ENCODE measurements at regions not wholly inside any gene's neighbourhood (a gene's known extent, or its start where the extent isn't known, plus 50 kb on each side); places are given as distances from the start of the nearest gene placed in this dataset.
"Not testable (repeated sequence)": the region's sequence is repeated elsewhere in the genome, so short reads cannot be mapped to it uniquely, and the experiment has no call there.

DNA sequence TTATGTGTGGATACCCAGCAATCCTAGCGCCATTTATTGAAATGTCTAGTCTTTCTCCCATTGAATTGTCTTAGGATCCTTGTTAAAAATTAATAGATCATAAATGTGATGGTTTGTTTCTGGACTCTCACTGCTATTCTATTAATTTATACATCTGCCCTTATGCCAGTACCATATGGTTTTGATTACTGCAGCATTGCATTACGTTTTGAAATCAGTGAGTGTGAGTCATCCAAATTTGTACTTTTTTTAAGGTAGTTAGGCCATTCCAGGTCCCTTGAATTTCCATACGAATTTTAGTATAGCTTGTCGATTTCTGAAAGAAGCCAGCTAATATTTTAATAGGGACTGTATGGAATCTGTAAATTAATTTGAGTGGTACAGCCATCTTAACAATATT lies 648.6 kb upstream of the ZNF385D start:
- DNase-seq = peak; percentile 63

DNA sequence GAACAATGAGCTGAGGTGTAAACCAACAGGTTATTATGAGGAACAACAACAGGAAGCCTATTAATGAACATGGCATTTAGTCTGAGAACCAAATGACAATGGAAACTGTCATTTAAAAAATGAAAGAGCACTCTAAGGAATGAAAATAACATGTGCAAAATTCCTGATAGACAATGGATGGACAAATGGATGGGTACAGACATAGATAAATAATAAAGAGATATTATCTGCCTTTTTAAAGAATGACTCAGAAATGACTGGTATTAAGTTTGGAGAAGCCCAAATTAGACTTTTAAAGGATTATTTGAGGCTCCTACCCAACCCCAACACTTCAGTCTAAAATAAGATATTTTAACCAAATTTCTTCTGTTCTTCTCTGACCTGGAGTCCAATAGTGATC lies 650.5 kb upstream of the ZNF385D start:
- DNase-seq = no peak

DNA sequence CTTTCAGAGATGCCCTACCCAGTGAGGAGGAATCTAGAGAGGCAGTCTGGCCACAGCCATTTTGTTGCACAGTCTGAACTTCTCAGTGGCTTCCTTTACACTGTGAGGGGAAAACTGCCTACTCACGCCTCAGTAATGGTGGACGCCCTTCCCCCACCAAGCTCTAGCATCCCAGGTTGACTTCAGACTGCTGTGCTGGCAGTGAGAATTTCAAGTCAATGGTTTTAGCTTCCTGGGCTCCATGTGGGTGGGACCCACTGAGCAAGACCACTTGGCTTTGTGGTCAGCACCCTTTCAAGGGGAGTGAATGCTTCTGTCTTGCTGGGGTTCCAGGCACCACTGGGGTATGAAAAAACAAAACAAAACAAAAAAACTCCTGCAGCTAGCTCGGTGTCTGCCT lies 663.2 kb upstream of the ZNF385D start:
- DNase-seq = no peak

DNA sequence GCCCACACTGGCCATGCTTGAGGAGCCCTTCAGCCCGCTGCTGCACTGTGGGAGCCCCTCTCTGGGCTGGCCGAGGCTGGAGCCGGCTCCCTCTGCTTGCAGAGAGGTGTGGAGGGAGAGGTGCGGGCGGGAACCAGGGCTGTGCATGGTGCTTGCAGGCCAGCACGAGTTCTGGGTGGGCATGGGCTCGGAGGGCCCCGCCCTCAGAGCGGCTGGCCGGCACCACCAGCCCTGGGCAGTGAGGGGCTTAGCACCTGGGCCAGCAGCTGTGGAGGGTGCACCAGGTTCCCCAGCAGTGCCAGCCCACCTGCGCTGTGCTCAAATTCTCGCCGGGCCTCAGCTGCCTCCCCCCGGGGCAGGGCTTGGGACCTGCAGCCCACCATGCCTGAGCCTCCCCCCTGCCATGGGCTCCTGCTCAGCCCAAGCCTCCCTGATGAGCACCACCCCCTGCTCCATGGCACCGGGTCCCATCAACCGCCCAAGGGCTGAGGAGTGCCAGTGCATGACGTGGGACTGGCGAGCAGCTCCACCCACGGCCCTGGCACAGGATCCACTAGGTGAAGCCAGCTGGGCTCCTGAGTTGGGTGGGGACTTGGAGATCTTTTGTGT lies 665.9 kb upstream of the ZNF385D start:
- DNase-seq = not testable (repeated sequence)

DNA sequence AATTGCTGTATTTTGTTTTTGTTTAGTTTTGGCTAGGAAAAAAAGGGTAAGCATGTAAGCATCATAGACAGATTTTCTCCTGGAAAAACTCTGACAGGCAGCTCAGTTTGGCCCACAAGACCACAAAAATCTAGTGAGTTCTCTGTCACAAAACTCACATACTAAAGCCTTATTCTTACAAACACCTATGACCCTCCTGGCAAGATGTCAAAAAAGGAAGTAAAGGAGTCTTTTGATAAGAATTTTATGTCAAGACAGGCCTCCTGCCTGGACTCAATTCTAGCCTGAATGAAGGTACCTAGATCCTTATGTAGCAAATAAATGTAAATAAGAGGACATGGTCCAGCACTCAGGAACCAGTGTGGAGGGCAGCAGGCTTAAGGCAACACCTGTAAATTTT lies 668.3 kb upstream of the ZNF385D start:
- no peak for DNase-seq

DNA sequence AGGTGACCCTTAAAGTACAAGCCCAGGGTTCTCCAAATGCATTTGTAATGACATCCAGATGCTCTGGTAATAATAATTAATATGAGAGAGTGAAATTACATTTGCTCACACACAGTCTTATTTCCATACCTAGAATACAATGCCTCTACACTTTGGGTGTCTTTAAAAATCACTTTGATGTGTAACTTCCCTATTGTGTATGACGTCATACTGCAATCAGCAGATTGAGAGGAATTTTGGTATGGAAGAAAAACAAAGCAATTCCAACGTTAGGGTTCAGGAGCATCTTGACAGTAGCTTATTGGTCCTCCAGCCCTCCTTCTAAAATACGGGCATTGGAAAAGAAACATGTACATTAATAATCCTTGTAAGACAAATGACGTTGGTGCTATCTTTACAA lies 670.6 kb upstream of the ZNF385D start:
- no peak for DNase-seq

DNA sequence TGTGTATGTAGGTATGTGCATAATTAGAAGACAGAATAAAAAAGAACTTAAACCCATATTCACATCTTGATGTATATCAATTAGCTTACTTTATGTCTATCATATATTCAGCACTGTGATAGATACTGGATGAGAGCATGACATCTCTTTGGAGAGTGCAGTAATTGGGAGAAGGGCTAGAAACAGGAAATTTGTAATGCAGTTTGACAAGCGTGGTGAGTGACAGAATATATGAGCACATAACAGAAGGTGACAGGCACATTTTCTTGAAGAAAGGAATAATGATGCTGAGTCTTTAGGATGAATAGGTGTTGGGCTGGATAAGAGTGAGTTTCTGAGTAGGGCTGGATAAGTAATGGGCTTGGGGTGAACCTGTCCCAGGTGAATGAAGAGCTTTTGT lies 680.3 kb upstream of the ZNF385D start:
- DNase-seq = no peak

DNA sequence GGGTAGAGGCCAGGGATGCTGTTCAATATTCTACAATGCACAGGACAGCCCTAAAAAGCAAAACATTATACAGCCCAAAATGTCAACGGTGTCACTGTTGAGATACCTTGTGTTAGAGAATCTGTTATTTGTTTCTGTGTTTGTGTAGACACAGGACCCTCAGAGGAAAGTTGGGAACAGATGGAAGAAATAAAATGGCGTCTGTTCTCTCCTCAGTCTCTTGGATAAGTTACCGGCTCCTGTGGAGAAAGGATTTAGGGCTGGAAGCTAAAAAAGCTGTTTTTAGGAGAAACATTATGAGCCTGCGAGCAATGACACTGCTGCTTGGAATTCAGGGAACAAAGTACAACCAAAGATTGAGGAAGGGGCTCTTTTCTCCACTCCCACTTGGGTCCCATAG lies 688.6 kb upstream of the ZNF385D start:
- DNase-seq = no peak

DNA sequence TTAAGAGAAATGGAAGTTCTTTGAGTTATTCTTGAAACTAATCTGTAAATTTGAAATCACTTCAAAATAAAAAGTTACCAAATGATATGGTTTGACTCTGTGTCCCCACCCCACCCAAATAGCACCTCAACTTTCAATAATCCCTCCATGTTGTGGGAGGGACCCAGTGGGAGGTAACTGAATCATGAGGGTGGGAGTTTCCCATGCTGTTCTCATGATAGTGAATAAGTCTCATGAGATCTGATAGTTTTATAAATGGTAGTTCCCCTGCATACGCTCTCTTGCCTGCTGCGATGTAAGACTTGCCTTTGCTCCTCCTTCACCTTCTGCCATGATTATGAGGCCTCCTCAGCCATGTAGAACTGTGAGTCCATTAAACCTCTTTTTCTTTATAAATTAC lies 690.7 kb upstream of the ZNF385D start:
- DNase-seq = no peak

DNA sequence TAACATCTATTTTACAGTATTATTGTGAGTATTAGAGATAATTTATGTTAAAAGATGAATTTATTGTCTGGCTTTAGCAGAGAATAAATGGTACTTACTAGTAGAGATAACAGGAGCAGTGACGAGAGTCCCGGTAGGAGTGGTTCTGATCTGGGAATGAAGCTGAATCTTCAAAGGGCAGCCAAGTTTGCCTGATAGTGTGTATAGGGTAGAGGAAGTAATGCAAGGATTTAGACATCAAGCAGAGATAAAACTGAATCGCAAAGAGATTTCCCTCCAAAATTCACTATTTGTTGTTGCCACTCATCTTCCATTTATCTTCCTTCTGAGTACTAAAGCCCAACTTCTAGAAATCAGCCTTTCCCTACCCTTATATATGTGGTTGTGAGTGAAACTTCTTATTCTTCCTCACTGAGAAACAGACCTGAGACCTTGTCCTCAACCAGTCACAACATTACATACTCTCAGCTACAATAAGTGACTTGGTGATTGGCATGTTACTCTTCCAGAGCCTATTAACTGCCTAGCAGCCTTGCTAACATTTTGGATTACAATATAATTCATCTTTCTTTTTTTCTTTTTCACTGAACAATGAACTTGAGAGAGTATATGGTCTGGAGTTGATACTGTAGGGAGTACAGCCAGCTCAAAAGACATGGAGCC lies 692.7 kb upstream of the ZNF385D start:
- DNase-seq = no peak

DNA sequence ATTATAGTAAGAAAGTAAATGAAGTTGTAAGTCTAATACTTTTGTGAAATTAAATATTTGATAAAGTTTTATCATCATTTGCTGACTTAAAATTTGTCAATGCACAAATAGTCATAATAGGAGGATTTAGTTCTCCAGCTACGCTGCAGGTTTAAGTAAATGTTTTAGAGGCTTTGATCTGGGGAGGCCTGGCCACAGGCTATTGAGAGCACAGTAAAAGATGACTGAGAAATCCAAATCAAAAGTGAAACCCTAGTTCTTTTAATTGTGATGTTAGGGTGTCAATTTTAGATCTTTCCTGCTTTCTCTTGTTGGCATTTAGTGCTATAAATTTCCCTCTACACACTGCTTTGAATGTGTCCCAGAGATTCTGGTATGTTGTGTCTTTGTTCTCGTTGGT lies 694.3 kb upstream of the ZNF385D start:
- DNase-seq = not testable (repeated sequence)

DNA sequence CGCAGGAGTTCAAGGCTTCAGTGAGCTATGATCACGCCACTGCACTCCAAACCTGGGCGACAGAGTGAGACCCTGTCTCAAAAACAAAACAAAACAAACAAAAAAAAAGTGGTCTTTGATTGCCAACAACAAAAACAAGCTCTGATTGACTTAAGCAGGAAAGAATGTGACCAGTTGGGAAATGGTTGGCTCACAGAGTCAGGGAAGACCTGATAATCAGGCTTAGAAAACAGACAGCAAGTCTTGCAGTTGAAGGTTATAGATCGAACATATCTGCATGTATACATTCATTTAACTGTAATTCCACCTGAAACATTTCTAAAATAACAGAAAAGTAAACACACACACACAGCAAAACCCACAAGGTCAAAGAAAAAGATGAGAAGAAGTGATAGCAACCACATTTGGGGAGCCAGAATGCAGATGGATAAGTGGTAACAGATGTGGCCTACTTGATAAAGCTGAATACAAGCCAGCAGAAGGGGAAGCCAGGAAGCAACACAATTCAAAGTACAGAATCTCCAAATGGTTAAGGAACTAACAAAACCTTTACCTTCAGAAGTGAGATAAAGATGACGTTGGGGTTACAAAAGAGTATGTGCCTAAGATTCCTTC lies 699.9 kb upstream of the ZNF385D start:
- DNase-seq = peak; percentile 63

DNA sequence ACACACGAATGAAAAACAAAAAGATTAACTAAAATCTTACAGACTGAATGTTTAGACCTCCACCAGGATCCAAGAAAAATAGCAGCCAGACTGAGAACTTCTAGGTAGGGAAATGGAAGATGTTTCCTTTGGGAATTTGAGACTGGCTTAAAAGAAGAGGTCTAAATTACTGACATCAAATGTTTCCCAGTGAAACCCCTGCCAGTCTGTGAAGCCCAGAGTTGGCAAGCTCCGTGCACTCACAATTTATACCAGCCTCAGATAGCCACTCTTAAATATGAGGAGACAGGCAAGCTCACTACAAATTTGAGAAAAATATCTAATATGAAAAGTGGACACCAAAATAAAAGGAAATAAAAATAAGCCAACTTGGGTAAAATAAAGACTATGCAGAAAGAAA lies 700.5 kb upstream of the ZNF385D start:
- DNase-seq = no peak

DNA sequence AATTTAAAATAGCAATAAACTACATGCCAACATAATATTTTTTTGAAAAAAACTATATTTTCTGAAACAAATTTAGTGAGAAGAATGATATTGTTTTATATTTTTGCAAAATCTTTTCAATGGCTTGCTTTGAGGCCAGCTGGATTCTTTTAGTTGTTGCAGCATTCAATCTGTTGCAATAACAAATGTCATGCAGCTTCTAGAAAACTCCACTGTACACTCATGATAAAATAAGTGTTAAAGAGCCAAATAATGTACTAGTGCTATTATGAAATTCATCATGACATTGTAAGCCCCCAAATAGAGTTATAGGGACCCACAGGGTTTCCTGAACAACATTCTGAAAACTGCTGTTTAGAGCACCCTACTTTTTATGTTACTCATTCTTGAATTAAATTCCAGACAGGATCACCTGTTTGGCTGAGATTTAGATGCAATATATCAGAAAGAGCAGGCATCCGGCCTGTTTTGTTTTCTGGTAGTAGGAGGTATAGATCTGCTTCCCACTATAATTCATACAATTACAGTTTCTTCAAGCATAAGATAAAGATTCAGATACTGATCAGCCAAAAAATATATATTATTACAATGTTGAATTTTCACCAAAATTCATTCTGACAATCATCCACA lies 703.0 kb upstream of the ZNF385D start:
- DNase-seq = no peak

DNA sequence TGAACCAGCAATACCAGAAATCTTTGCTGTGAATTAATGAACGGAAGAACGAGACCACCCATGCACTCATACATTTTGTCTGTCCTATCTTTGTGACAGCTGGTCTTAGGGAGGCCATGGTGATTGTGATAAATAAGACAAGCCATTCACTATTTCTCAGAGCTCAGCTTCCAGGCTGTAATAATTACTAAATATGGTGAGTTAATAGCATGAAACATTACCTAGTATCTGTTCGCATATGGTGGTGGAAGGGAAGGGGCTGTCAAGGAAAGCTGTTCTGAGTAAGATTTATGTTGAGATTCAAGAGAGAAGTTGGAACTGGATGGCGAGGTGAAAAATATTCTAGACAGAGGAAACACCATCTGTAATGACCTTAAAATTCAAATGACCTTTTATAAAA lies 719.0 kb upstream of the ZNF385D start:
- no peak for DNase-seq

DNA sequence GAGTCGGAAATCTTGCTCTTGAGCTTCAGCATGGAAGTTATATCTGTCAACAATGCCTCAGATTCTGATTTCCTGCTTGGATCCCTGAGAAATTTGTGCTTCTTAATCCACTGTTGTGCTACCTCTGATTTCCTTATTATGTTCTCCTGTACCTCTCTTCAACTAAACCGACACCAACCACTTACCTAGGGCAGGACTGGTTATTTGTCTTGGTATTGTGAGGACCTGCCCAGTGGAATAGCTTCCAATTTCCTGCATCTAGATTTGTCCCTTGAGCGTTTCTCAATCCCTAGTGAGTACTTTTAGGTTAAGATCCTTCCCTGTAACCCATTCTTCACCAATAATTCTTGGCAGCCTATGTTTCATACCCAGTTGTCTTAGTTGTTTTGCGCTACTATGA lies 720.5 kb upstream of the ZNF385D start:
- DNase-seq = no peak

DNA sequence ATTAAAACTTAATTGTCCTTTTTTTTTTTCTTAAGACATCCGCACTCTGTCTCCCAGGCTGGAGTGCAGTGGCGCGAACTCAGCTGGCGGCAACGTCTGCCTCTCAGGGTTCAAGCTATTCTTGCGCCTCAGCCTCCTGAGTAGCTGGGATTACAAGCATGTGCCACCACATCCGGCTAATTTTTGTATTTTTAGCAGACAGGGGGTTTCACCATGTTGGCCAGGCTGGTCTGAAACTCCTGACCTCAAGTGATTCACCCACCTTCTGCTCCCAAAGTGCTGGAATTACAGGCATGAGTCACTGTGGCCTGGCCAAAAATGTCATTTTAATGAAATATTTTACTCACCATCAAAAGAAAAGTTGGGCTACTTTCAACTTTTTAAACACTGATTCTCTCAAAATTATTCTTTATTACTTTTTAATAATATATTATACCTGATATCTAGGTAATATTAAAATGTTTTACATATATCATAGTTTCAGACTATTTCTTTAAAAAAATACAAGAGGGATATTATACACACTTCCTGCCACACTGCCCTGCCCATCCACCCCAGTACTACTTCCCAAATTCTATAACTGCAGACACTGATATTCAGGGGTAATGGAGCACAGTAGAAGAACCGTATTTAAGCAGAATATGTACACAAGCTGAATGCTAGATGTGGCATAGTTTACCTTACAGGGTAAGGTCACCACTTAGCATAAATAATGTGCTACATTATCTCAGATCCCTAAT lies 723.9 kb upstream of the ZNF385D start:
- DNase-seq = peak; percentile 71

DNA sequence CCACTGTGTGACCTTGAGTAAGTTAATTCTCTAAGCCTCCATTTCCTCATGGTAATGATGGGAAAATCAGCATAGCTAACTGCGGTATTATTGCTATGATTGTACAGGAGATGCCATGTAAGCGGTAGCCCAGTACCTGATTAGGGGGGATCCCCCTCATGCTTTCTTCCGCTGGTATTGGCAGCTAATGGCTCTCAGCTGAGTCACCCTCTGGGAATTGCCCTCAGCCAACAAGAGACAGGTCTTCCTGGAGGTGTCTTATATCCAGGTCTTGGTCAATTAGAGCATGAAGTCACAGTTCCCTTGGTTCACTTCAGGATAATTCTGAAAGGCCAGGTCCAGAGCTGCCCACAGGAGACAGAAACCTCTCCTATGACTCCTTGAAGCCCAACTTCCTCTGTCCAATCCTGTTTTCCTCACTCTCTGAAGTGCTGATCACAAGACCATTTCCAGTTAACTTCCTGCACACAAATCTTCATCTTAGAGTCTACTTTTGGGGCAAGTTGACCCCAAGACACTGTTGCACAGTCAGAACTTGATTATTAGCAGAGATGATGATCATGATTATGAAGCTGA lies 724.7 kb upstream of the ZNF385D start:
- DNase-seq = no peak

DNA sequence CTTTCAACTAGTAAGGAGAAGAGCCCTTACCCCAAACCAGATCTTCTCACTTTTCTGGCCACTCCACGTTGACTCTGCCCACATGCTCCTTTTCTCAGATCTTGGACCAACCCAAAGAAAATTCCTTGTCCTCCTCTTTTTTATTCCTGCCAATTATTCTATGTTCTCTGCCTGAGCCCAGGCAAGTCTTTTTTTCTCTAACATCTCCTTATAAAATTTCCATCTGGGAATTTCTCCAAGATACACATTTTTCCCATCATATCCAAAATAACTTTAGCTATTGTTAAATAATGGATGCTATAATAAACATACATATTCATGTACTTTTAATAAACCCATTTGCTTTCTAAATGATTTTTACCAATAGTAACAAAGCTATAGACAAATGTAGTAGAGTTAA lies 726.0 kb upstream of the ZNF385D start:
- DNase-seq = no peak

DNA sequence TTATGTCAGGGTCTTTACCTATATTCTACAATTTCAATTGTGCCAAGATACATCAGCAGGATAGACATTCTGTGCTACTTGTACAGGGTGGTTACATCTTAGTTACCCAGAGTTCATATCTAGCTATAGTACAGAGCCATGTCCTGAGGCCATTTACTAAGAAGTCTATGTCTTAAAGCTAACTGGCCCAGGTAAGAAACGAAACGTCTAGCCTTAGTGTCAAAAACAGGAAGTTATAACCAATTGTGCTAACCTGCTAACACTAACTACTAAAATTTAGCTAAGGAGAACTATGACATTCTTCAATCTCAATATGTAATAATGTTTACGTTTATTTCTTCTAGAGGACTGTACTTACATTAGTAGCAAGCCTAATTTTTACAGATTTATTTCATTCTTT lies 717.2 kb upstream of the UBE2E2 start:
- no peak for DNase-seq

DNA sequence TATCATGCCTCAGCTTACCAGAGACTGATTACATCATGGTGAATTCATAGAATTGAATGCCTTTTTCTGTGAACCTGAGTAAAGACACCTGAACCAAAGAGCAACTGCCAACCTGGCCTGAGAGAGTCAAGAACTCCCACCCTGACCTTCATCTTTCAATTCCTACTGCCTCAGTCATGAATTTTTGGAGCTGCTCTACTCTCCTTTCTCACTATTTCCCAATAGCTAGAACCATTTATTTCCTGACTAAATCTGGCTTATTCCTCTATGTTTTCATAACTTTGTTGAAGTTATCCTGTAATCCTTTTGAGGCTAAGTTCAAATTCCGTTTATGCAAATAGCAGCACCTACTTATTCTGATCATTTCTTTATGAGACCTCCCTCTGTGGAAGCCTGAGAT lies 712.4 kb upstream of the UBE2E2 start:
- no peak for DNase-seq

DNA sequence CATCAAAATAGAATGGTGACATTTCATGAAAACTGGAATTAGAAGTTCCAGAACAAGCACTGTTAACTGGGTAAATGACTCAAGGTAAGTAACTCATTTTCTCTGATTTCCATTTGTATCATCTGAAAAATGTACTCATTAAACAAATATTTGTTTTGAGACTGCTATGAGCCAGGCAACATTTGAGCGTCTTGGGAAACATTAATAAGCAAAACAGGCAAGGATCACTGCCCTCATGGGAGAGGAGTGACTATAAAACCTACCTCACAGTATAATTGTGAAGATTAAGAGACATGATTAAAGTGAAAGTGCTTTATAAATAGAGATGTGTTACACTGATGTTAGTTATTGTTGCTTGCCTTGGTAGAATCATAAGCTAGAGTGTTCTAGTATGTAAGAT lies 711.8 kb upstream of the UBE2E2 start:
- DNase-seq = no peak

DNA sequence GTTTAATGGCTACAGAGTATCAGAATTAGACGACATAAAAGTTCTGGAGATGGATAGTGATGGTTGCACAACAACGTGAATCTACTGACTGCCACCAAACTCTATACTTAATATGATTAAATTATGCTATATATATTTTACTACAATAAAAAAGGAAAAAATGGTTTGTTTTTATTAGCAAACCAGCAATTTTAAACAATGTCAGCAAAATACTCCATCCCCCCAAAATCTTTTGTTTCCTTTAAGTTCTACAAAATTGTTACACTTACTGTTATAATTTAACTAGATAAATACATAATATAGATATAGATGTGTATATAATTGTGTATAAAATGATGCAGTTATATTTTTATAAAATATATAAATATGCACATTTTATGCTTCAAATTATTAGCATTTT lies 710.8 kb upstream of the UBE2E2 start:
- no peak for DNase-seq
